ENCODE measurements at regions not wholly inside any gene's neighbourhood (a gene's known extent, or its start where the extent isn't known, plus 50 kb on each side); places are given as distances from the start of the nearest gene placed in this dataset.

DNA sequence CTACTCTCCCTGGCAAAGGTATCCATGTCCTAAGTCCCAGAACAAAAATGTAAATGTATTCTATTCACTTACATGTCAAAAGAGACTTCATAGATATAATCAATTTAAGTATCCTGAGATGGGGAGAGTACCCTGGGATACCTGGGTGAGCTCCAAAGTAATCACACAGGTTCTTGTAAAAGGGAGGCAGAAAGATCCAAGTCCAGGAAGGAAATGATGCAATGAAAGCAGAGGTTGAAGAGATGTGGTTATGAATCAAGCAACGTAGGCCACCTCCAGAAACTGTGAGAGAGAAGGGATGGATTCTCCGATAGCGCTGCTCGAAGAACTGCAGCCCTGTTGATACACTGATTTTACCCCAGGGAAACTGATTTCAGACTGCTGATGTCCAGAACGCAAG lies 93.9 kb upstream of the VGLL3 start:
- Histone ChIP-seq H3K27ac (ENCODE audit: low read depth, low read length) (no peak overlapping the region), H3K23ac (ENCODE audit: low read length) (no peak overlapping the region), H3K56ac (ENCODE audit: low read length) (no peak overlapping the region), H3K36me3 (ENCODE audit: control insufficient read depth, insufficient read depth, low read length) (no peaks in the 10 kb centered on the region), H3K4me1 (ENCODE audit: control insufficient read depth, low read depth, low read length) (peaks cover 2% of the 10 kb centered on the region), H2AK5ac (ENCODE audit: low read length) (no peak overlapping the region), H3K79me2 (ENCODE audit: control insufficient read depth, insufficient read depth, low read length) (no peaks in the 10 kb centered on the region), H3K18ac (ENCODE audit: low read length) (no peak overlapping the region), H3K27me3 (ENCODE audit: insufficient read depth, low read length, poor library complexity) (no peaks in the 10 kb centered on the region), H2BK15ac (replicated peaks; ENCODE audit: low read depth) (no peak overlapping the region), H3K4me2 (ENCODE audit: low read length) (no peak overlapping the region), H3K79me1 (ENCODE audit: low read length) (no peaks in the 10 kb centered on the region), H3K4me3 (ENCODE audit: low read length) (no peak overlapping the region), H2BK120ac (ENCODE audit: low read depth, low read length) (no peak overlapping the region), H2BK5ac (ENCODE audit: low read length) (no peak overlapping the region), H3K4ac (ENCODE audit: low read depth, low read length) (no peak overlapping the region), H4K5ac (ENCODE audit: low read length) (no peak overlapping the region), H3K9ac (ENCODE audit: low read length) (no peak overlapping the region), H4K8ac (ENCODE audit: low read depth, low read length) (no peak overlapping the region)
- WGBS (ENCODE audit: extremely low coverage, insufficient coverage, low lambda C conversion rate) = no CpG with 5 or more reads among the region's 5 CpGs
- DNase-seq = no peak

DNA sequence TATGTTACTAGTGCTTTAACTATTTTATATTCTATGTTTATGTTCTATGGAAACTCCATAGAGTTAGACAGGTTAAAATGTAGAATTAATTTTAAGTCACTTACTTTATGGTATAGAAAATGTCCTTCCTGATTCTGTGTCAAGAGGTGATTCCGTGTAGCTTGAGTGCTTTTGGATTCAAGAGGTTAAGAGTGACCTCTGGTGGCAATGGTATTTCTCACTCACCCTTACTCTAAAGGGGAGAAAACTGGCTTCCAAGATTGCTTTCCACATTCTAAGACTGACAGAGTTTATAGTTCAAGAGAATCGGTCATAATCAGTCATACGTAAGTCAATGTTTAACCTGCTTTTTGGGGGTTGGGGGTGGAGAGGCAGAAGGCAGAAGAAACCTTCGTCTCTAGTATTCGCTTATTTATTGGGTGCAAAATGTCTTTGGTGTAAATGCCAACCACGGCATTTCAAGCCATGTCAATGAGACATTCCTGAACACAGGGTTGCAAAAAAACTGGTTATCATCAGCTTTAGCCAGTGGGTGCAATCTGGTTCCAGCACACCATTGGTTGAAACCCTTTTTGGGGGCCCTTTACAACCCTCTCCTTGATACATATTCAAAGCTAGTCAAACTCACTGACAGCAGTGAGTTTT lies 92.0 kb upstream of the VGLL3 start:
- H3K27ac ChIP-seq (ENCODE audit: low read depth, low read length) = no peak overlapping the region
- H2BK15ac ChIP-seq (replicated peaks; ENCODE audit: low read depth) = no peak overlapping the region
- H3K27me3 ChIP-seq (ENCODE audit: insufficient read depth, low read length, poor library complexity) = no peaks in the 10 kb centered on the region
- H3K4me3 ChIP-seq (ENCODE audit: low read length) = no peak overlapping the region
- H3K4me1 ChIP-seq (ENCODE audit: control insufficient read depth, low read depth, low read length) = peaks cover 2% of the 10 kb centered on the region
- no peak overlapping the region for H4K5ac ChIP-seq (ENCODE audit: low read length)
- H3K79me2 ChIP-seq (ENCODE audit: control insufficient read depth, insufficient read depth, low read length) = no peaks in the 10 kb centered on the region
- H2BK5ac ChIP-seq (ENCODE audit: low read length) = no peak overlapping the region
- no peak overlapping the region for H3K23ac ChIP-seq (ENCODE audit: low read length)
- H3K56ac ChIP-seq (ENCODE audit: low read length) = no peak overlapping the region
- H3K4me2 ChIP-seq (ENCODE audit: low read length) = no peak overlapping the region
- no peak overlapping the region for H3K9ac ChIP-seq (ENCODE audit: low read length)
- H3K36me3 ChIP-seq (ENCODE audit: control insufficient read depth, insufficient read depth, low read length) = no peaks in the 10 kb centered on the region
- no peak overlapping the region for H2AK5ac ChIP-seq (ENCODE audit: low read length)
- no peak overlapping the region for H3K18ac ChIP-seq (ENCODE audit: low read length)
- DNase-seq = peak; percentile 78
- H3K79me1 ChIP-seq (ENCODE audit: low read length) = no peaks in the 10 kb centered on the region
- no peak overlapping the region for H4K8ac ChIP-seq (ENCODE audit: low read depth, low read length)
- WGBS (ENCODE audit: extremely low coverage, insufficient coverage, low lambda C conversion rate) = no CpG with 5 or more reads among the region's 6 CpGs
- H3K4ac ChIP-seq (ENCODE audit: low read depth, low read length) = no peak overlapping the region
- no peak overlapping the region for H2BK120ac ChIP-seq (ENCODE audit: low read depth, low read length)

DNA sequence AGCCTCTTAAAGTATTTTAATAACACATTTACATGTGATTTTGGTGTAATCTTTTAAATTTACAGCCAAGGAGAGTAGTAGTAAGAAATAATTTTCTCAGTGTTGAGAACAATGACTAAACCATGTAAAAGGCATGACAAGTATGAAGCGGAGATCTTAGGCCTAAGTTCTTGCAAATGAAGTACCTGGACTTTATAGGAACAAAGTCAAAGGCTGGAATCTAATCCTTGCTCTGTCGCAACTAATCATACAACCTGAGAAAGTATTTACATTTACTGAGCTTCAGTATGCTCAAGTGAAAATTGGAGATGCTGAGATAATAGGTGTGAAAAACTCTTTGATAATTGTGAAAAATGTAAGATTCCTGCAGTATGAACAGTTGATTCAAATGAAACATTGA lies 86.4 kb upstream of the VGLL3 start:
- H3K18ac ChIP-seq (ENCODE audit: low read length) = no peak overlapping the region
- H2AK5ac ChIP-seq (ENCODE audit: low read length) = no peak overlapping the region
- H3K56ac ChIP-seq (ENCODE audit: low read length) = no peak overlapping the region
- no peak overlapping the region for H2BK5ac ChIP-seq (ENCODE audit: low read length)
- no peaks in the 10 kb centered on the region for H3K4me1 ChIP-seq (ENCODE audit: control insufficient read depth, low read depth, low read length)
- peak; percentile 27 for DNase-seq
- H3K4me3 ChIP-seq (ENCODE audit: low read length) = no peak overlapping the region
- H3K4me2 ChIP-seq (ENCODE audit: low read length) = no peak overlapping the region
- no peak overlapping the region for H3K9ac ChIP-seq (ENCODE audit: low read length)
- no peak overlapping the region for H4K8ac ChIP-seq (ENCODE audit: low read depth, low read length)
- H2BK15ac ChIP-seq (replicated peaks; ENCODE audit: low read depth) = no peak overlapping the region
- no peaks in the 10 kb centered on the region for H3K79me2 ChIP-seq (ENCODE audit: control insufficient read depth, insufficient read depth, low read length)
- H3K23ac ChIP-seq (ENCODE audit: low read length) = no peak overlapping the region
- no peak overlapping the region for H2BK120ac ChIP-seq (ENCODE audit: low read depth, low read length)
- no peaks in the 10 kb centered on the region for H3K36me3 ChIP-seq (ENCODE audit: control insufficient read depth, insufficient read depth, low read length)
- H3K4ac ChIP-seq (ENCODE audit: low read depth, low read length) = no peak overlapping the region
- H4K5ac ChIP-seq (ENCODE audit: low read length) = no peak overlapping the region
- no peaks in the 10 kb centered on the region for H3K27me3 ChIP-seq (ENCODE audit: insufficient read depth, low read length, poor library complexity)
- H3K79me1 ChIP-seq (ENCODE audit: low read length) = no peaks in the 10 kb centered on the region
- WGBS (ENCODE audit: extremely low coverage, insufficient coverage, low lambda C conversion rate) = no CpG with 5 or more reads among the region's 2 CpGs
- no peak overlapping the region for H3K27ac ChIP-seq (ENCODE audit: low read depth, low read length)

DNA sequence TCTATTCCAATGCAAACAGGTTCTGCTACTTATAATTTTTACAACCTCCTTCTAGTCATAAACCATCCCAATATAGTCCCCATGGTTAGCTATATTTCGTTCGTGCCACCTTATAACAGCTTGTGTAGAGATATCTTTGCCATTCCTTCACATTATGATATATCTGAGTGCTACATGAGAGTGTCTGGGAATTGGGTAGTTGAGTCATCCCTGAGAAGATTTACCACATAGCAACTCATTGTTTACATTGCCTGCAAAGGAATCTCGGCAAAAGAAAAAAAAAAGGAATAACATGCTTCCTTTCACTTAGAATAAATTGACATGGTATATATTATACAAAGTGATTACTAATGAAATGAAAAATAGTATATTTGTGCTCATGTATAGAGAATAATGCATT lies 86.0 kb upstream of the VGLL3 start:
- Histone ChIP-seq H3K27ac (ENCODE audit: low read depth, low read length) (no peak overlapping the region), H3K4ac (ENCODE audit: low read depth, low read length) (no peak overlapping the region), H2BK15ac (replicated peaks; ENCODE audit: low read depth) (no peak overlapping the region), H3K4me2 (ENCODE audit: low read length) (no peak overlapping the region), H3K23ac (ENCODE audit: low read length) (no peak overlapping the region), H3K79me1 (ENCODE audit: low read length) (no peaks in the 10 kb centered on the region), H2BK120ac (ENCODE audit: low read depth, low read length) (no peak overlapping the region), H2AK5ac (ENCODE audit: low read length) (no peak overlapping the region), H3K27me3 (ENCODE audit: insufficient read depth, low read length, poor library complexity) (no peaks in the 10 kb centered on the region), H3K18ac (ENCODE audit: low read length) (no peak overlapping the region), H4K8ac (ENCODE audit: low read depth, low read length) (no peak overlapping the region), H3K9ac (ENCODE audit: low read length) (no peak overlapping the region), H3K4me1 (ENCODE audit: control insufficient read depth, low read depth, low read length) (no peaks in the 10 kb centered on the region), H4K5ac (ENCODE audit: low read length) (no peak overlapping the region), H3K36me3 (ENCODE audit: control insufficient read depth, insufficient read depth, low read length) (no peaks in the 10 kb centered on the region), H3K56ac (ENCODE audit: low read length) (no peak overlapping the region), H3K79me2 (ENCODE audit: control insufficient read depth, insufficient read depth, low read length) (no peaks in the 10 kb centered on the region), H3K4me3 (ENCODE audit: low read length) (no peak overlapping the region), H2BK5ac (ENCODE audit: low read length) (no peak overlapping the region)
- WGBS (ENCODE audit: extremely low coverage, insufficient coverage, low lambda C conversion rate) = no CpG with 5 or more reads among the region's 3 CpGs
- DNase-seq = peak; percentile 74

DNA sequence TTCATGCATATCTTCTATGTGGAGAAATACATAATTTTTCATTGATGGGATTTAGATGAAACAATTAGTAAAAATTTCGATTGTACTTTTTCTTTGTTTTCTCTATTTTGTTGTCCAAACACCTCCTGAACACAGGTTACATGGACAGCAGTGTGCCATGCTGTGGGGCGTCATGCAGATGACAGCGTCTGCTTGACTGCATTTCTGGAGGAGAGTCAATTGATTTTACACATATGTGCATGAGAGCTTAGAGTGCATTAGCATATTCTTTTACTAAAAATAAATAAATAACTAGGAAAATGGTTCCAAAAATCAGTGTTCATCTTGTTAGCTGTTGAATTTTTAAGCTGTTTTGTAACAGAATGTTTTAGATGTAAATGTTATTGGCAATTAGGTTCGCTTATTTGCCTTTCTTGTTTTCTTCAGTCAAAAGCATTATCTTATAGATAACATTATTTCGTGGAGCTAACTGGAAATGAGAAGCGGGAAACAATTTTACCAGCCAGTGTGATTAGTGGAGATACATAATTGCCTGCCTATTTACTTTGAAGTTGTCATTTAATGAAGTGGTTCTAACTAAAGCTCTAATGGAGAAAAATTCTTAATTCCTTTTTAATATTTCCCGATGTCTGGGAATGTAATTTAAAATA lies 82.7 kb upstream of the VGLL3 start:
- Histone ChIP-seq H3K9ac (ENCODE audit: low read length) (no peak overlapping the region), H3K27ac (ENCODE audit: low read depth, low read length) (no peak overlapping the region), H3K56ac (ENCODE audit: low read length) (no peak overlapping the region), H3K79me2 (ENCODE audit: control insufficient read depth, insufficient read depth, low read length) (no peaks in the 10 kb centered on the region), H2BK15ac (replicated peaks; ENCODE audit: low read depth) (no peak overlapping the region), H4K5ac (ENCODE audit: low read length) (no peak overlapping the region), H2BK5ac (ENCODE audit: low read length) (no peak overlapping the region), H3K79me1 (ENCODE audit: low read length) (no peaks in the 10 kb centered on the region), H3K4me1 (ENCODE audit: control insufficient read depth, low read depth, low read length) (no peaks in the 10 kb centered on the region), H3K4me3 (ENCODE audit: low read length) (no peak overlapping the region), H3K18ac (ENCODE audit: low read length) (no peak overlapping the region), H2AK5ac (ENCODE audit: low read length) (no peak overlapping the region), H3K27me3 (ENCODE audit: insufficient read depth, low read length, poor library complexity) (no peaks in the 10 kb centered on the region), H3K4me2 (ENCODE audit: low read length) (no peak overlapping the region), H3K4ac (ENCODE audit: low read depth, low read length) (no peak overlapping the region), H3K23ac (ENCODE audit: low read length) (no peak overlapping the region), H2BK120ac (ENCODE audit: low read depth, low read length) (no peak overlapping the region), H4K8ac (ENCODE audit: low read depth, low read length) (no peak overlapping the region), H3K36me3 (ENCODE audit: control insufficient read depth, insufficient read depth, low read length) (no peaks in the 10 kb centered on the region)
- WGBS (ENCODE audit: extremely low coverage, insufficient coverage, low lambda C conversion rate) = no CpG with 5 or more reads among the region's 7 CpGs
- DNase-seq = no peak

DNA sequence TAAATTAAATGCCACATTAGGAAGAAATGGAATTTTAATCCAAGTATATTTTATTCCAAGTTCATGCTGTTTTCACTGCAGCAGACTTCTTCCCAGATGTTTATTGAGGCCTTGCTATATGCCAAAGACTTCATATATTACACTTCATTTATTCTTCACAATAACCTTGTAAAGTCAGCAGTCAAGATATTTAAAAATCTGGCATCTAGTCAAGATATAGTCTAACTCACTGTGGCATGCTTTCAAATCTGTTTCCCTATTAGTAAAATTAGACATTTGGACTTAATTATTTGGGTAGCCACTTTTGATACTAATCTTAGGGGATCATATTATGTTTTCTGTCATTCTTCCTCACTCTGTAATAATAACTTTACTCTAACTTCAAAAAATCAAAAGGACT lies 81.5 kb upstream of the VGLL3 start:
- Histone ChIP-seq H3K36me3 (ENCODE audit: control insufficient read depth, insufficient read depth, low read length) (no peaks in the 10 kb centered on the region), H3K4me1 (ENCODE audit: control insufficient read depth, low read depth, low read length) (no peaks in the 10 kb centered on the region), H2BK120ac (ENCODE audit: low read depth, low read length) (no peak overlapping the region), H2AK5ac (ENCODE audit: low read length) (no peak overlapping the region), H4K8ac (ENCODE audit: low read depth, low read length) (no peak overlapping the region), H4K5ac (ENCODE audit: low read length) (no peak overlapping the region), H3K56ac (ENCODE audit: low read length) (no peak overlapping the region), H3K23ac (ENCODE audit: low read length) (no peak overlapping the region), H3K79me2 (ENCODE audit: control insufficient read depth, insufficient read depth, low read length) (no peaks in the 10 kb centered on the region), H3K4me2 (ENCODE audit: low read length) (no peak overlapping the region), H3K27me3 (ENCODE audit: insufficient read depth, low read length, poor library complexity) (no peaks in the 10 kb centered on the region), H3K27ac (ENCODE audit: low read depth, low read length) (no peak overlapping the region), H3K18ac (ENCODE audit: low read length) (no peak overlapping the region), H3K9ac (ENCODE audit: low read length) (no peak overlapping the region), H3K4me3 (ENCODE audit: low read length) (no peak overlapping the region), H3K4ac (ENCODE audit: low read depth, low read length) (no peak overlapping the region), H2BK5ac (ENCODE audit: low read length) (no peak overlapping the region), H3K79me1 (ENCODE audit: low read length) (no peaks in the 10 kb centered on the region), H2BK15ac (replicated peaks; ENCODE audit: low read depth) (no peak overlapping the region)
- DNase-seq = no peak
